ENCODE measurements at regions not wholly inside any gene's neighbourhood (a gene's known extent, or its start where the extent isn't known, plus 50 kb on each side); places are given as distances from the start of the nearest gene placed in this dataset.

GRCh38 chr1:55609630-55610029, 394.5 kb upstream of the USP24 start:
- no peak overlapping the region for H3K4me3 ChIP-seq (ENCODE audit: low read length in 3 of 3)
- no peak for DNase-seq
- no peak overlapping the region for H3K27ac ChIP-seq (ENCODE audit: low read depth in 2 of 2, low read length in 2 of 2)
- H3K9ac ChIP-seq (ENCODE audit: low read length in 3 of 3) = no peak overlapping the region
- intact Hi-C loops (cut with DNase I) = no loop called here
- H3K27me3 ChIP-seq (ENCODE audit: control insufficient read depth, insufficient read depth, low read length) = no peaks in the 10 kb centered on the region
- no peaks in the 10 kb centered on the region for H3K4me1 ChIP-seq (ENCODE audit: control insufficient read depth in 2 of 3, insufficient read depth in 2 of 3, low read depth in 1 of 3, low read length in 3 of 3)
- no peak for TF ChIP-seq CTCF (IDR thresholded peaks at IDR 0.05; ENCODE audit: borderline replicate concordance, extremely low read depth, insufficient read depth)
- no peaks in the 10 kb centered on the region for H3K36me3 ChIP-seq (ENCODE audit: control insufficient read depth in 2 of 3, insufficient read depth in 3 of 3, low read length in 3 of 3)
- FAIRE-seq = no peak
- H3K9me3 ChIP-seq (ENCODE audit: control insufficient read depth in 2 of 3, insufficient read depth in 1 of 3, low read length in 3 of 3) = no peaks in the 10 kb centered on the region

GRCh38 chr1:55605155-55605554, 390.0 kb upstream of the USP24 start:
- intact Hi-C loops (cut with DNase I) = no loop called here
- Histone ChIP-seq H3K4me1 (ENCODE audit: control insufficient read depth in 2 of 3, insufficient read depth in 2 of 3, low read depth in 1 of 3, low read length in 3 of 3) (no peaks in the 10 kb centered on the region), H3K9me3 (ENCODE audit: control insufficient read depth in 2 of 3, insufficient read depth in 1 of 3, low read length in 3 of 3) (no peaks in the 10 kb centered on the region), H3K9ac (ENCODE audit: low read length in 3 of 3) (no peak overlapping the region), H3K36me3 (ENCODE audit: control insufficient read depth in 2 of 3, insufficient read depth in 3 of 3, low read length in 3 of 3) (no peaks in the 10 kb centered on the region), H3K27me3 (ENCODE audit: control insufficient read depth, insufficient read depth, low read length) (no peaks in the 10 kb centered on the region), H3K4me3 (ENCODE audit: low read length in 3 of 3) (no peak overlapping the region), H3K27ac (ENCODE audit: low read depth in 2 of 2, low read length in 2 of 2) (no peak overlapping the region)
- DNase-seq (no peak), FAIRE-seq (no peak)
- TF ChIP-seq CTCF (IDR thresholded peaks at IDR 0.05; ENCODE audit: borderline replicate concordance, extremely low read depth, insufficient read depth) = no peak

- no peak overlapping the region for H3K4me3 ChIP-seq (ENCODE audit: low read length in 3 of 3)
- no peaks in the 10 kb centered on the region for H3K9me3 ChIP-seq (ENCODE audit: control insufficient read depth in 2 of 3, insufficient read depth in 1 of 3, low read length in 3 of 3)
- TF ChIP-seq CTCF (IDR thresholded peaks at IDR 0.05; ENCODE audit: borderline replicate concordance, extremely low read depth, insufficient read depth) = no peak
- DNase-seq (no peak), FAIRE-seq (no peak)
- H3K27me3 ChIP-seq (ENCODE audit: control insufficient read depth, insufficient read depth, low read length) = no peaks in the 10 kb centered on the region
- H3K27ac ChIP-seq (ENCODE audit: low read depth in 2 of 2, low read length in 2 of 2) = no peak overlapping the region
- intact Hi-C loops (cut with DNase I) = no loop called here
- H3K36me3 ChIP-seq (ENCODE audit: control insufficient read depth in 2 of 3, insufficient read depth in 3 of 3, low read length in 3 of 3) = no peaks in the 10 kb centered on the region
- no peak overlapping the region for H3K9ac ChIP-seq (ENCODE audit: low read length in 3 of 3)
- no peaks in the 10 kb centered on the region for H3K4me1 ChIP-seq (ENCODE audit: control insufficient read depth in 2 of 3, insufficient read depth in 2 of 3, low read depth in 1 of 3, low read length in 3 of 3)
Observed at GRCh38 chr1:55604749-55605148, 389.6 kb upstream of the USP24 start.

GRCh38 chr1:55604179-55604578, 389.0 kb upstream of the USP24 start:
- FAIRE-seq (no peak), DNase-seq (no peak)
- Histone ChIP-seq H3K4me1 (ENCODE audit: control insufficient read depth in 2 of 3, insufficient read depth in 2 of 3, low read depth in 1 of 3, low read length in 3 of 3) (no peaks in the 10 kb centered on the region), H3K27me3 (ENCODE audit: control insufficient read depth, insufficient read depth, low read length) (no peaks in the 10 kb centered on the region), H3K4me3 (ENCODE audit: low read length in 3 of 3) (no peak overlapping the region), H3K27ac (ENCODE audit: low read depth in 2 of 2, low read length in 2 of 2) (no peak overlapping the region), H3K9ac (ENCODE audit: low read length in 3 of 3) (no peak overlapping the region), H3K9me3 (ENCODE audit: control insufficient read depth in 2 of 3, insufficient read depth in 1 of 3, low read length in 3 of 3) (no peaks in the 10 kb centered on the region), H3K36me3 (ENCODE audit: control insufficient read depth in 2 of 3, insufficient read depth in 3 of 3, low read length in 3 of 3) (no peaks in the 10 kb centered on the region)
- no peak for TF ChIP-seq CTCF (IDR thresholded peaks at IDR 0.05; ENCODE audit: borderline replicate concordance, extremely low read depth, insufficient read depth)
- intact Hi-C loops (cut with DNase I) = no loop called here

Measured in kidney (tissue), 13 donors.